ENCODE measurements at regions not wholly inside any gene's neighbourhood (a gene's known extent, or its start where the extent isn't known, plus 50 kb on each side); places are given as distances from the start of the nearest gene placed in this dataset.
"Not testable (repeated sequence)": the region's sequence is repeated elsewhere in the genome, so short reads cannot be mapped to it uniquely, and the experiment has no call there.

- DNase-seq (ENCODE audit: low spot score); intact Hi-C loops (cut with micrococcal nuclease); H3K27ac Mint-ChIP-seq; H3K27me3 Mint-ChIP-seq (ENCODE audit: low read depth); H3K9me3 Mint-ChIP-seq; H3K4me3 Mint-ChIP-seq (ENCODE audit: low read depth); H3K36me3 Mint-ChIP-seq (ENCODE audit: low read depth); H3K4me1 Mint-ChIP-seq (ENCODE audit: low read depth): not testable (repeated sequence)
Observed at GRCh38 chr4:12609212-12609875, 874.8 kb downstream of the RAB28 start.

DNA sequence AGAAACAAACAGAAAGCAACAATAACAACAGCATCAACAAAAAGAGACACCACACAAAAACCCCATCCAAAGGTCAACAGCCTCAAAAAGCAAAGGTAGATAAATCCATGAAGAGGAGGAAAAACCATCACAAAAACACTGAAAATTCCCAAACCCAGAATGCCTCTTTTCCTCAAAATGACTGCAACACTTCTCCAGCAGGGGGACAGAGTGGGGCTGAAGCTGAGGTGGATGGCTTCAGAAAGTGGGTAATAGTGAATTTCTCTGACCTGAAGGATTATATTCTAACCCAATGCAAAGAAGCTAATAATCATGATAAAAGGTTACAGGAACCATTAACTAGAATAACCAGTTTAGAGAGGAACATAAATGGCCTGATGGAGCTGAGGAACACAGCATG is 888.2 kb downstream of the RAB28 start:
- no peak for DNase-seq (ENCODE audit: low spot score)
- Mint-ChIP-seq H3K9me3 (peaks cover 8% of the 10 kb centered on the region), H3K4me1 (ENCODE audit: low read depth) (no peaks in the 10 kb centered on the region), H3K27me3 (ENCODE audit: low read depth) (no peaks in the 10 kb centered on the region), H3K4me3 (ENCODE audit: low read depth) (no peak overlapping the region), H3K27ac (no peak overlapping the region), H3K36me3 (ENCODE audit: low read depth) (no peaks in the 10 kb centered on the region)
- intact Hi-C loops (cut with micrococcal nuclease), result no loop called here

DNA sequence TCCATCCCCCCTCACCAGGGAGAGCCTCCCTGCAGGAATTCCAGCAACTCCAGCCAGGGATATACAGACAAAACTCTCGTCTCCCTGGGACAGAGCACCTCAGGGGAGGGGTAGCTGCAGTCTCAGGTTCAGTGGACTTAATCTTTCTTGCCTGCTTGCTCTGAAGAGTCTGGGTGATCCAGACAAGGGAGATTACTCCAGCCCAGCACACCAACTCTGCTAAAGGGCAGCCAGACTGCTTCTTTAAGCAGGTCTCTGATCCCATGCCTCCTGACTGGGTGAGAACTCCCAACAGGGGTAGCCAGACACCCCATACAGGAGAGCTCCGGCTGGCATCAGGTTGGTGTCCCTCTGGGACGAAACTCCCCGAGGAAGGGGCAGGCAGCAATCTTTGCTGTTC is 888.7 kb downstream of the RAB28 start:
- Mint-ChIP-seq H3K4me1 (ENCODE audit: low read depth) (no peaks in the 10 kb centered on the region), H3K27me3 (ENCODE audit: low read depth) (no peaks in the 10 kb centered on the region), H3K4me3 (ENCODE audit: low read depth) (no peak overlapping the region), H3K27ac (no peak overlapping the region), H3K36me3 (ENCODE audit: low read depth) (no peaks in the 10 kb centered on the region), H3K9me3 (peaks cover 8% of the 10 kb centered on the region)
- DNase-seq (ENCODE audit: low spot score), result no peak
- intact Hi-C loops (cut with micrococcal nuclease), result no loop called here

DNA sequence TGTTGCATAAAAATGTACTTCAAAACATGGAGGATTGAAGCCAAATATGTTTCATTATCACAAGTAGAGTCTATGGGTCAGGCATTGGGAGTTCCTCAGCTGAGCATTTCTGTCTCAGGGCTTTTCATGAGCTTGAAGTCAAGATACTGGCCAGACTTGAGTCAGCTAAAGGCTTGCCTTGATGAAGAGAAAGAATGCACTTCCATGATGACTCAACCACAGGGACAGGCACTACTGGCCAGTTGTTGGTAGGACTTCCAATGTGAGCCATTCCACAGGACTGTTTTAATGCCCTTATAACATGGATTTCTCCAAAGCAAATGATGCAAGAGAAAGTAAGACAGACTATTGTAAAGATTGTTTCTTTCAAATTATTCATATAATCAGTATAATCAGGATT is 895.6 kb downstream of the RAB28 start:
- intact Hi-C loops (cut with micrococcal nuclease), result no loop called here
- Mint-ChIP-seq H3K9me3 (no peaks in the 10 kb centered on the region), H3K27me3 (ENCODE audit: low read depth) (no peaks in the 10 kb centered on the region), H3K4me1 (ENCODE audit: low read depth) (no peaks in the 10 kb centered on the region), H3K27ac (no peak overlapping the region), H3K4me3 (ENCODE audit: low read depth) (no peak overlapping the region), H3K36me3 (ENCODE audit: low read depth) (no peaks in the 10 kb centered on the region)
- no peak for DNase-seq (ENCODE audit: low spot score)

DNA sequence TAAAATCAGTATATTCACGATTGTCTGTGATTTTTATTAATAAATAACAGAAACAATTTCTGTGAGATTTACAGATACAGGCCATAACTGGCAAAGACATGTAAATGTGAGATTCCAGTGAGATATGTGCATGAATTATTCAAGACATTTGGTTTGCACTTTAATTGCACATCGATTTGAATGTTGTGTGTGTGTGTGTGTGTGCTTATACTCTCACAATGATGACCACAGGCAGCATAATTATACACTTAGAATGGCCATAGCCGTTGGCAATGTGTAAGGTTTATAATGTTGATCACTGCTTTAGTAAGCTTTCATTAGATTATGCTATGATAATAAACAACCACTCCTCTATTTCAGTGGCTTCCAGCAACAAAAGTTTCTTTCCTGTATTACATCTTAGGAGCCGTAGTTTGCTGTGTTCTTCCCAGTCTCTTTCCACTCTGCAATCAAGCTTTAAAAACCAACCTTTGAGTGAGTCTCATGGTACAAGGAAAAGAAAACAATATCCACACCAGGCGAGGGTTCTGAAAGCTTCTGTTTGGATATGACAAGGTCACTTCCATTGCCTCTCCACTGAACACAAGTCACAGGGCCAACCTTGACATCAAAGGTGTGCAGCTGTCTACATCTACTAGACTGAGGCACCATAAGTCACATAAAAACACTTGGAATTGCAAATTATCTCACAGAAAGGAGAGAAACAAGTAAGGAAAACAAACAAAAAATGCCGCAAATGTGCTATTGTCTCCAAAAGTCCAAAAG is 897.7 kb downstream of the RAB28 start:
- Mint-ChIP-seq H3K4me1 (ENCODE audit: low read depth) (no peaks in the 10 kb centered on the region), H3K27me3 (ENCODE audit: low read depth) (no peaks in the 10 kb centered on the region), H3K36me3 (ENCODE audit: low read depth) (no peaks in the 10 kb centered on the region), H3K27ac (no peak overlapping the region), H3K4me3 (ENCODE audit: low read depth) (no peak overlapping the region), H3K9me3 (no peaks in the 10 kb centered on the region)
- intact Hi-C loops (cut with micrococcal nuclease), result no loop called here
- no peak for DNase-seq (ENCODE audit: low spot score)

DNA sequence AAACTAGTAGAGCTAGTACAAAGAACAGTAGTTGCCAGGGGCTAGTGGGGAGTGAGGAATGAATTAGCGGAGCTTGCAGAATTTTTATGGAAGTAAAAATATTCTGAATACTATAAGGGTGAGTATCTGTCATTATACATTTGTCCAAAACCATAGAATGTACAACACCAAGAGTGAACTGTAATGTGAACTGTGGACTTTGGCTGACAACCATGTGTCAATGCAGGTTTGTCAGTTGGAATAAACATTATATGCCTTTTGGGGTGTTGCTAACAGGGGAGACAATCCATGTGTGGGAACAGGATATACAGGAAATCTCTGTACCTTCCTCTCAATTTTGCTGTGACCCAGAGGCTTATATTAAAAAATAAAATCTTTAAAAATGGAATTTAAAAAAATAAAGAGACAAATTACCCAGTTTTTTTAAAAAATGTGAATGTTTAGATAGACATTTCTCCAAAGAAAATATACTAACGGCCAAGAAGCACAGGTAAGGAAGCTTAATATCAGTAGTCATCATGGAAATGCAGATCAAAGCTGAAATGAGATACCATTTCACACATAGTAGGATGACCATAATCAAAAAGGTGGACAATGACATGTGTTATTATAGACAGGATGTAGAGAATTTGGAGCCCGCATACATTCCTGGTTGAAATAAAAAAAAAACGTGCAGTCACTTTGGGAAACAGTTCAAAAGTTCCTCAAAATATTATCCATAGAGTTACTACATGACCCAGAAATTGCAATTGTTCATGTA is 899.8 kb downstream of the RAB28 start:
- Mint-ChIP-seq H3K27me3 (ENCODE audit: low read depth) (no peaks in the 10 kb centered on the region), H3K36me3 (ENCODE audit: low read depth) (no peaks in the 10 kb centered on the region), H3K4me1 (ENCODE audit: low read depth) (no peaks in the 10 kb centered on the region), H3K9me3 (no peaks in the 10 kb centered on the region), H3K27ac (no peak overlapping the region), H3K4me3 (ENCODE audit: low read depth) (no peak overlapping the region)
- DNase-seq (ENCODE audit: low spot score), result no peak
- intact Hi-C loops (cut with micrococcal nuclease), result no loop called here

GRCh38 chr4:12583275-12583674 is 900.9 kb downstream of the RAB28 start:
- H3K9me3 Mint-ChIP-seq, result no peaks in the 10 kb centered on the region
- H3K36me3 Mint-ChIP-seq (ENCODE audit: low read depth), result no peaks in the 10 kb centered on the region
- intact Hi-C loops (cut with micrococcal nuclease), result no loop called here
- no peak for DNase-seq (ENCODE audit: low spot score)
- H3K27me3 Mint-ChIP-seq (ENCODE audit: low read depth), result no peaks in the 10 kb centered on the region
- no peaks in the 10 kb centered on the region for H3K4me1 Mint-ChIP-seq (ENCODE audit: low read depth)
- H3K27ac Mint-ChIP-seq, result no peak overlapping the region
- no peak overlapping the region for H3K4me3 Mint-ChIP-seq (ENCODE audit: low read depth)

GRCh38 chr4:12580787-12581186 is 903.4 kb downstream of the RAB28 start:
- Mint-ChIP-seq H3K4me1 (ENCODE audit: low read depth) (no peaks in the 10 kb centered on the region), H3K9me3 (no peaks in the 10 kb centered on the region), H3K27ac (no peak overlapping the region), H3K36me3 (ENCODE audit: low read depth) (no peaks in the 10 kb centered on the region), H3K27me3 (ENCODE audit: low read depth) (no peaks in the 10 kb centered on the region), H3K4me3 (ENCODE audit: low read depth) (no peak overlapping the region)
- DNase-seq (ENCODE audit: low spot score), result no peak
- intact Hi-C loops (cut with micrococcal nuclease), result no loop called here

GRCh38 chr4:12579172-12579571 is 905.0 kb downstream of the RAB28 start:
- no peak overlapping the region for H3K4me3 Mint-ChIP-seq (ENCODE audit: low read depth)
- no peak for DNase-seq (ENCODE audit: low spot score)

DNA sequence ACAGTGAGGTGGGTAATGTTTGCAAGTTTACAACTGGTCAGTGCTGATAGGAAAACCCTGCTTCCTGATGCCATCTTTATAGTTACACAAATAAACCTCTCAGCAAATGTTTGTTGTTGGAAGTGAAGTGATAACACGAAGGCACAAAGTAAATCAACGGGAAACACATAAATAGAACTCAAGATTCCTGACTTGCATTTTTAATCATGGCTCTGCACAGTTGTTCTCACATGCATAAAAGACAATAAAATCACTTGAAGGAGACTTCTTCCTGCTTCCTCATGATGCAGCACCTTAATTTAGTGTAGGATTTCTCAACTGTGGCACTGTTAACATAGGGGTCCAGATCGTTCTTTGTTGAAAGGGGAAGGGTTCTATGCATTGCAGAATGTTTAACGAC is 907.7 kb downstream of the RAB28 start:
- no peaks in the 10 kb centered on the region for H3K27me3 Mint-ChIP-seq (ENCODE audit: low read depth)
- H3K27ac Mint-ChIP-seq, result no peak overlapping the region
- H3K36me3 Mint-ChIP-seq (ENCODE audit: low read depth), result no peaks in the 10 kb centered on the region
- H3K4me1 Mint-ChIP-seq (ENCODE audit: low read depth), result no peaks in the 10 kb centered on the region
- no peak for DNase-seq (ENCODE audit: low spot score)
- no peak overlapping the region for H3K4me3 Mint-ChIP-seq (ENCODE audit: low read depth)
- intact Hi-C loops (cut with micrococcal nuclease), result no loop called here
- H3K9me3 Mint-ChIP-seq, result no peaks in the 10 kb centered on the region

More at GRCh38 chr4:12579172-12579571, 905.0 kb downstream of the RAB28 start:
- Mint-ChIP-seq H3K9me3 (no peaks in the 10 kb centered on the region), H3K27me3 (ENCODE audit: low read depth) (no peaks in the 10 kb centered on the region), H3K4me1 (ENCODE audit: low read depth) (no peaks in the 10 kb centered on the region), H3K27ac (no peak overlapping the region), H3K36me3 (ENCODE audit: low read depth) (no peaks in the 10 kb centered on the region)
- intact Hi-C loops (cut with micrococcal nuclease), result no loop called here

- Mint-ChIP-seq H3K27ac (no peak overlapping the region), H3K4me1 (ENCODE audit: low read depth) (no peaks in the 10 kb centered on the region), H3K36me3 (ENCODE audit: low read depth) (no peaks in the 10 kb centered on the region), H3K9me3 (no peaks in the 10 kb centered on the region), H3K4me3 (ENCODE audit: low read depth) (no peak overlapping the region), H3K27me3 (ENCODE audit: low read depth) (no peaks in the 10 kb centered on the region)
- intact Hi-C loops (cut with micrococcal nuclease), result no loop called here
- DNase-seq (ENCODE audit: low spot score), result no peak
Observed at GRCh38 chr4:12573716-12574115, 910.4 kb downstream of the RAB28 start.

GRCh38 chr4:12562476-12563140 is 921.5 kb downstream of the RAB28 start:
- Mint-ChIP-seq H3K4me1 (ENCODE audit: low read depth) (no peaks in the 10 kb centered on the region), H3K4me3 (ENCODE audit: low read depth) (no peak overlapping the region), H3K27me3 (ENCODE audit: low read depth) (no peaks in the 10 kb centered on the region), H3K9me3 (peaks cover 5% of the 10 kb centered on the region), H3K36me3 (ENCODE audit: low read depth) (no peaks in the 10 kb centered on the region), H3K27ac (no peak overlapping the region)
- intact Hi-C loops (cut with micrococcal nuclease), result no loop called here
- DNase-seq (ENCODE audit: low spot score), result no peak

DNA sequence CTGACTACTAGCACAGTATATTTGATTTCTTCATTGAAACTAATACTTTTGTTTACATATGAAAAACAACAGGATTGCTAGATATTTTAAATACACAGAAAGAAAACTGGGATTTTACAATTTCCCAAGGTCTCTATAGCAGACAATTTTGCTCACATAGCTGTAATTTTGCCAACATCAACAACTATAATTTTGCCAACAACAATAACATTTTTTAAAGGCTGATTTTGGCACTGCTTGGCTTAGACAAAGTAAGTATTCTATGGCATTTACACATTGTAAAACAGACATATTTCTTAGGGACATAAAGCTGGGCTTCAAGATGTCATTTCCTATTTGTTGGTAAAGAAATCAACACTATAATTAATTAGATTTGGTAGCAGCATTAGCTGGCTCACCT is 922.1 kb downstream of the RAB28 start:
- no peaks in the 10 kb centered on the region for H3K4me1 Mint-ChIP-seq (ENCODE audit: low read depth)
- H3K27ac Mint-ChIP-seq, result no peak overlapping the region
- DNase-seq (ENCODE audit: low spot score), result no peak
- intact Hi-C loops (cut with micrococcal nuclease), result no loop called here
- peaks cover 5% of the 10 kb centered on the region for H3K9me3 Mint-ChIP-seq
- no peak overlapping the region for H3K4me3 Mint-ChIP-seq (ENCODE audit: low read depth)
- H3K27me3 Mint-ChIP-seq (ENCODE audit: low read depth), result no peaks in the 10 kb centered on the region
- no peaks in the 10 kb centered on the region for H3K36me3 Mint-ChIP-seq (ENCODE audit: low read depth)
